Esophagus squamous epithelium (tissue), 5 donors: ENCODE measurements at regions not wholly inside any gene's neighbourhood (a gene's known extent, or its start where the extent isn't known, plus 50 kb on each side); places are given as distances from the start of the nearest gene placed in this dataset.

ENCODE experiments used
- DNase-seq: peaks from one replicate; lab custom pipeline; 2025; lab: John Stamatoyannopoulos, UW
- H3K27ac ChIP-seq, 4 donors: fragments of 200-600 bp; sonication (generic); one replicate each; pipeline ENCODE4 v1.5.1; 2016 to 2019; ENCODE audit warnings: mild to moderate bottlenecking in 1 of 4
- H3K27me3 ChIP-seq, 4 donors: fragments of 200-600 bp; sonication (generic); 1 replicate in 3 of 4; 2 replicates in 1 of 4; pipeline versions ENCODE4 v1.5.1 to v1.6.0; 2017 to 2021; ENCODE audit warnings: antibody characterized with exemption in 1 of 4
- H3K36me3 ChIP-seq, 3 donors: fragments of 200-600 bp; sonication (generic); one replicate each; pipeline ENCODE4 v1.5.1; 2016 to 2019
- H3K4me1 ChIP-seq, 3 donors: fragments of 200-600 bp; sonication (generic); one replicate each; pipeline ENCODE4 v1.5.1; 2017 to 2019
- H3K4me3 ChIP-seq, 4 donors: fragments of 200-600 bp; sonication (generic); 1 replicate in 3 of 4; 2 replicates in 1 of 4; pipeline ENCODE4 v1.5.1; 2016 to 2019; ENCODE audit warnings: mild to moderate bottlenecking in 2 of 4, moderate library complexity in 1 of 4
- H3K9me3 ChIP-seq, 3 donors: fragments of 200-600 bp; sonication (generic); one replicate each; pipeline ENCODE4 v1.5.1; 2016 to 2019
- CTCF ChIP-seq, 6 experiments: fragments of 450-650 bp in 4 of 6; fragments of 200-600 bp in 2 of 6; sonication (generic) in 2 of 6; IDR thresholded peaks; one replicate each; pipeline ENCODE4 v1.5.1; 2016 to 2019; ENCODE audit warnings: antibody characterized with exemption in 6 of 6, mild to moderate bottlenecking in 4 of 6, moderate library complexity in 4 of 6
- POLR2A ChIP-seq, 4 donors: fragments of 450-650 bp; IDR thresholded peaks; one replicate each; pipeline ENCODE4 v1.6.1; 2017; ENCODE audit warnings: antibody characterized with exemption in 4 of 4, mild to moderate bottlenecking in 4 of 4, moderate library complexity in 3 of 4
- WGBS, 2 donors: methylation state at CpG; one replicate each; pipeline ENCODE4 v1.1.5; 2018; 5-methylcytosine and 5-hydroxymethylcytosine counted together
- intact Hi-C: fragments of 100-400 bp; cut with DNase I; formaldehyde crosslinking; loops from one replicate; pipeline ENCODE4 v1.15.0; 2022
- donor health status: DM: yes; HTN: yes; CAD: no.

GRCh38 chr5:167736992-167737391 lies 554.5 kb upstream of the WWC1 start:
- no peak for TF ChIP-seq POLR2A (IDR thresholded peaks at IDR 0.05)
- TF ChIP-seq CTCF (IDR thresholded peaks at IDR 0.05) = no peak
- DNase-seq = no peak
- H3K4me3 ChIP-seq = no peak overlapping the region
- no peak overlapping the region for H3K27ac ChIP-seq
- 86 to 94% methylated on average over 6 to 9 of the region's 12 CpGs for WGBS, 2 donors
- no peaks in the 10 kb centered on the region for H3K27me3 ChIP-seq
- no peaks in the 10 kb centered on the region for H3K9me3 ChIP-seq
- H3K36me3 ChIP-seq = no peaks in the 10 kb centered on the region
- H3K4me1 ChIP-seq = no peaks in the 10 kb centered on the region
- intact Hi-C loops = no loop called here

GRCh38 chr5:167743695-167744464 lies 547.6 kb upstream of the WWC1 start:
- Histone ChIP-seq H3K36me3 (no peaks in the 10 kb centered on the region), H3K27ac (no peak overlapping the region), H3K4me1 (no peaks in the 10 kb centered on the region), H3K4me3 (no peak overlapping the region), H3K9me3 (no peaks in the 10 kb centered on the region), H3K27me3 (no peaks in the 10 kb centered on the region)
- no peak for DNase-seq
- 58 to 66% methylated on average over 4 of the region's 4 CpGs for WGBS, 2 donors
- intact Hi-C loops = no loop called here
- TF ChIP-seq CTCF (IDR thresholded peaks at IDR 0.05) (no peak), POLR2A (IDR thresholded peaks at IDR 0.05) (no peak)

- no peaks in the 10 kb centered on the region for H3K4me1 ChIP-seq
- no peaks in the 10 kb centered on the region for H3K36me3 ChIP-seq
- no peaks in the 10 kb centered on the region for H3K27me3 ChIP-seq
- no peak overlapping the region for H3K27ac ChIP-seq
- intact Hi-C loops = no loop called here
- TF ChIP-seq POLR2A (IDR thresholded peaks at IDR 0.05) (no peak), CTCF (IDR thresholded peaks at IDR 0.05) (no peak)
- DNase-seq = no peak
- H3K9me3 ChIP-seq = no peaks in the 10 kb centered on the region
- H3K4me3 ChIP-seq = no peak overlapping the region
- 78 to 91% methylated on average over 6 of the region's 6 CpGs for WGBS, 2 donors
Observed at GRCh38 chr5:167745868-167746267, 545.6 kb upstream of the WWC1 start.

- no peaks in the 10 kb centered on the region for H3K27me3 ChIP-seq
- intact Hi-C loops = no loop called here
- TF ChIP-seq POLR2A (IDR thresholded peaks at IDR 0.05) = no peak
- no peak for TF ChIP-seq CTCF (IDR thresholded peaks at IDR 0.05)
- no peak overlapping the region for H3K4me3 ChIP-seq
- no peak overlapping the region for H3K27ac ChIP-seq
- 67 to 82% methylated on average over 1 of the region's 1 CpG for WGBS, 2 donors
- DNase-seq = no peak
- no peaks in the 10 kb centered on the region for H3K4me1 ChIP-seq
- H3K9me3 ChIP-seq = no peaks in the 10 kb centered on the region
- H3K36me3 ChIP-seq = no peaks in the 10 kb centered on the region
Observed at GRCh38 chr5:167750586-167750985, 540.9 kb upstream of the WWC1 start.

- intact Hi-C loops = no loop called here
- DNase-seq = no peak
- 50 to 56% methylated on average over 4 of the region's 4 CpGs for WGBS, 2 donors
- no peaks in the 10 kb centered on the region for H3K9me3 ChIP-seq
- no peaks in the 10 kb centered on the region for H3K36me3 ChIP-seq
- no peaks in the 10 kb centered on the region for H3K27me3 ChIP-seq
- no peak for TF ChIP-seq POLR2A (IDR thresholded peaks at IDR 0.05)
- no peak for TF ChIP-seq CTCF (IDR thresholded peaks at IDR 0.05)
- no peak overlapping the region for H3K27ac ChIP-seq
- no peaks in the 10 kb centered on the region for H3K4me1 ChIP-seq
- H3K4me3 ChIP-seq = no peak overlapping the region
Observed at GRCh38 chr5:167752936-167753335, 538.5 kb upstream of the WWC1 start.
